HCT116 (cell line): ENCODE measurements at regions not wholly inside any gene's neighbourhood (a gene's known extent, or its start where the extent isn't known, plus 50 kb on each side); places are given as distances from the start of the nearest gene placed in this dataset.

ENCODE experiments used
- ATAC-seq: fragments of 200-7000 bp; cut with Tn5 transposase; 2 replicates; pipeline ENCODE4 v1.9.1; 2020; ENCODE audit warnings: mild to moderate bottlenecking, moderate library complexity
- BruUV-seq: library from RNA; stranded (reverse); fragments of 400-500 nt; replicated peaks from 2 replicates; lab custom pipeline; 2021; lab: Mats Ljungman, UMichigan
- CTCF ChIA-PET: fragments of 300-600 bp; sonication (Branson Sonifier 250); formaldehyde crosslinking; loops from one replicate; lab custom pipeline; 2021; ENCODE audit warnings: antibody characterized with exemption; lab: Charles Lee
- POLR2A ChIA-PET: fragments of 300-600, 350-600 bp; sonication (Branson Sonifier 250); formaldehyde crosslinking; loops from one replicate; lab custom pipeline; 2021; ENCODE audit warnings: antibody characterized with exemption; lab: Charles Lee
- RAD21 ChIA-PET, 2 experiments: fragments of 300-600 bp; sonication (Branson Sonifier 250); formaldehyde crosslinking; loops; one replicate each; lab custom pipeline; 2023; ENCODE audit warnings: low total read pairs in 2 of 2; ENCODE audit not compliant: uncharacterized antibody in 2 of 2, unreplicated experiment in 2 of 2, low non-redundant PET in 1 of 2; lab: Charles Lee
- DNase-seq: peaks from one replicate; pipeline ENCODE4 v3.0.0-alpha.2; 2010; ENCODE audit warnings: low read depth, low spot score
- H2AFZ ChIP-seq: fragments of 200-600 bp; shearing (Covaris generic), sonication (generic); 2 replicates; pipeline ENCODE4 v1.6.1; 2017; ENCODE audit warnings: low read depth, mixed run types, mixed read lengths, antibody characterized with exemption, low read length; ENCODE audit not compliant: poor library complexity, severe bottlenecking
- H3K27ac ChIP-seq: 2 replicates; pipeline ENCODE4 v1.5.1; 2012; ENCODE audit warnings: low read depth, low read length
- H3K27me3 ChIP-seq: fragments of 200-600 bp; sonication (generic); 2 replicates; pipeline ENCODE4 v1.6.1; 2016; ENCODE audit warnings: mixed run types, low read length, mixed read lengths; ENCODE audit not compliant: insufficient read depth
- H3K36me3 ChIP-seq, 2 experiments: fragments of 200-500 bp in 1 of 2; fragments of 200-600 bp in 1 of 2; sonication (Bioruptor generic) in 1 of 2; sonication (generic) in 1 of 2; 2 replicates each; pipeline versions ENCODE4 v1.5.1 to v1.6.1; 2014 to 2016; ENCODE audit warnings: low read length in 2 of 2, inconsistent platforms in 1 of 2, mixed read lengths in 1 of 2, mixed run types in 1 of 2; ENCODE audit not compliant: insufficient read depth in 2 of 2, control insufficient read depth in 1 of 2
- H3K4me1 ChIP-seq, 2 experiments: fragments of 200-600 bp in 1 of 2; sonication (generic) in 1 of 2; 2 replicates each; pipeline versions ENCODE4 v1.5.1 to v1.6.1; 2012 to 2017; ENCODE audit warnings: low read length in 2 of 2, inconsistent platforms in 1 of 2, mild to moderate bottlenecking in 1 of 2, mixed read lengths in 1 of 2, mixed run types in 1 of 2, moderate library complexity in 1 of 2; ENCODE audit not compliant: insufficient read depth in 2 of 2, control insufficient read depth in 1 of 2
- H3K4me2 ChIP-seq: fragments of 200-600 bp; sonication (generic); 2 replicates; pipeline ENCODE4 v1.6.1; 2017; ENCODE audit warnings: mixed run types, low read length, mixed read lengths
- H3K4me3 ChIP-seq, 2 experiments: fragments of 200-600 bp in 1 of 2; sonication (generic) in 1 of 2; replicated peaks in 1 of 2; 2 replicates each; pipeline ENCODE4 v1.5.1; 2011 to 2016; ENCODE audit warnings: low read length in 2 of 2, control low read depth in 1 of 2, low read depth in 1 of 2, mild to moderate bottlenecking in 1 of 2, mixed read lengths in 1 of 2, mixed run types in 1 of 2
- H3K79me2 ChIP-seq: fragments of 200-600 bp; sonication (generic); 2 replicates; pipeline ENCODE4 v1.6.1; 2017; ENCODE audit warnings: mild to moderate bottlenecking, mixed run types, low read length, moderate library complexity, mixed read lengths; ENCODE audit not compliant: insufficient read depth
- H3K9ac ChIP-seq: fragments of 200-600 bp; sonication (generic); 2 replicates; pipeline ENCODE4 v1.6.1; 2016; ENCODE audit warnings: low read length, mixed read lengths
- H3K9me2 ChIP-seq: fragments of 200-600 bp; sonication (generic), shearing (Covaris generic); 2 replicates; pipeline ENCODE4 v1.6.1; 2017; ENCODE audit warnings: mixed run types, mild to moderate bottlenecking, moderate library complexity; ENCODE audit not compliant: insufficient read depth
- H3K9me3 ChIP-seq, 2 experiments: fragments of 200-500 bp in 1 of 2; fragments of 200-600 bp in 1 of 2; sonication (Bioruptor generic) in 1 of 2; sonication (generic) in 1 of 2; 2 replicates each; pipeline ENCODE4 v1.6.1; 2014 to 2017; ENCODE audit warnings: low read length in 2 of 2, mixed read lengths in 2 of 2, inconsistent platforms in 1 of 2, low read depth in 1 of 2, mild to moderate bottlenecking in 1 of 2, mixed run types in 1 of 2, moderate library complexity in 1 of 2; ENCODE audit not compliant: control insufficient read depth in 1 of 2, insufficient read depth in 1 of 2
- H4K20me1 ChIP-seq: fragments of 200-600 bp; sonication (generic), shearing (Covaris generic); 2 replicates; pipeline ENCODE4 v1.6.1; 2017; ENCODE audit warnings: mixed run types, mild to moderate bottlenecking, moderate library complexity; ENCODE audit not compliant: insufficient read depth
- CBX3 ChIP-seq: IDR thresholded peaks from 2 replicates; pipeline ENCODE4 v1.6.1; 2012; ENCODE audit warnings: low read depth
- CEBPB ChIP-seq: IDR thresholded peaks from 2 replicates; pipeline ENCODE4 v1.6.1; 2012; ENCODE audit warnings: low read depth
- CTCF ChIP-seq, 3 experiments: fragments of 200-600 bp in 1 of 3; sonication (generic) in 1 of 3; IDR thresholded peaks in 2 of 3; conservative IDR thresholded peaks in 1 of 3; 2 replicates each; pipeline ENCODE4 v1.5.1; 2012 to 2017; ENCODE audit warnings: low read depth in 2 of 3, low read length in 2 of 3, antibody characterized with exemption in 1 of 3, borderline replicate concordance in 1 of 3, control low read depth in 1 of 3, mild to moderate bottlenecking in 1 of 3, mixed read lengths in 1 of 3, mixed run types in 1 of 3, moderate library complexity in 1 of 3; ENCODE audit not compliant: insufficient read depth in 1 of 3
- EGR1 ChIP-seq: IDR thresholded peaks from 2 replicates; pipeline ENCODE4 v1.6.1; 2012; ENCODE audit warnings: low read depth
- ELF1 ChIP-seq: IDR thresholded peaks from 2 replicates; pipeline ENCODE4 v1.6.1; 2012; ENCODE audit warnings: low read depth, borderline replicate concordance
- EZH2 ChIP-seq: fragments of 200-600 bp; sonication (generic); IDR thresholded peaks from 2 replicates; pipeline ENCODE4 v1.6.1; 2017; ENCODE audit warnings: antibody characterized with exemption, mixed run types
- EZH2phosphoT487 ChIP-seq: fragments of 200-600 bp; IDR thresholded peaks from 2 replicates; pipeline ENCODE4 v1.6.1; 2018; ENCODE audit warnings: antibody characterized with exemption, borderline replicate concordance
- FOSL1 ChIP-seq: IDR thresholded peaks from 2 replicates; pipeline ENCODE4 v1.6.1; 2012; ENCODE audit warnings: low read depth
- MAX ChIP-seq: IDR thresholded peaks from 2 replicates; pipeline ENCODE4 v1.6.1; 2012
- POLR2A ChIP-seq: IDR thresholded peaks from 2 replicates; pipeline ENCODE4 v1.7.0; 2011; ENCODE audit warnings: borderline replicate concordance; ENCODE audit not compliant: insufficient read depth, insufficient read length; ENCODE audit errors: extremely low read depth
- POLR2AphosphoS5 ChIP-seq: IDR thresholded peaks from 2 replicates; pipeline ENCODE4 v1.6.1; 2011; ENCODE audit warnings: mild to moderate bottlenecking, low read depth, low read length, moderate library complexity
- RAD21 ChIP-seq: IDR thresholded peaks from 2 replicates; pipeline ENCODE4 v1.6.1; 2012; ENCODE audit warnings: low read depth, mild to moderate bottlenecking
- SIN3A ChIP-seq: IDR thresholded peaks from 2 replicates; pipeline ENCODE4 v1.6.1; 2012; ENCODE audit warnings: low read depth
- SP1 ChIP-seq: IDR thresholded peaks from 2 replicates; pipeline ENCODE4 v1.6.1; 2012; ENCODE audit warnings: low read depth
- SRF ChIP-seq: IDR thresholded peaks from 2 replicates; pipeline ENCODE4 v1.6.1; 2012; ENCODE audit warnings: low read depth
- TCF7L2 ChIP-seq: IDR thresholded peaks from 2 replicates; pipeline ENCODE4 v1.7.0; 2011; ENCODE audit warnings: borderline replicate concordance, inconsistent platforms; ENCODE audit not compliant: insufficient read depth, insufficient read length; ENCODE audit errors: extremely low read depth
- ZBTB33 ChIP-seq: IDR thresholded peaks from 2 replicates; pipeline ENCODE4 v1.6.1; 2011; ENCODE audit warnings: mild to moderate bottlenecking, low read length, moderate library complexity; ENCODE audit not compliant: insufficient replicate concordance; ENCODE audit errors: extremely low read depth
- ZFX ChIP-seq: fragments of 450-650 bp; IDR thresholded peaks from 2 replicates; pipeline ENCODE4 v1.6.1; 2017
- ZNF274 ChIP-seq: fragments of 200-500 bp; sonication (Bioruptor generic); IDR thresholded peaks from 2 replicates; pipeline ENCODE4 v1.6.1; 2014; ENCODE audit warnings: mild to moderate bottlenecking, low read depth, low read length, inconsistent platforms
- intact Hi-C: fragments of 100-400 bp; cut with micrococcal nuclease; formaldehyde crosslinking; loops from 2 replicates; pipeline ENCODE4 v1.10.0; 2022
- TF ChIP-seq, protein P1 (sequence below): IDR thresholded peaks from 2 replicates; pipeline ENCODE4 v1.6.1; 2012

DNA sequence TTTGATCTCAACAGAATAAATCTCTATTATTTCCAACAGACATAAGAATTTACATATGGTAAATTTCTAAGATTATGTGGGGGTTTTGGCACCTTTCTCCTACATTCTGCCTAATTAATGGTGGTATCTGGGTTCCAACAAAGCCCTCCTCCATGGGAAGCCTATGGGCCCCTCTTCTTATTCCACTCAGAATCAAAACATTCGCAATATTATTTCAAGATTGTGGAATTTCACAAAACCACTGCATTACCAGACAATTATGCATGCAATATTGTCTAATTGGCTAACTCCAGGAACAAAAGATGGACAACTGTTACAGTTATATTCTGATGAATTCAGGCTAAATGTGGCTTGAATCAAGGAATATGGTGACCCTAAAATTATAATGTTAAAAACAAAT is 434.0 kb downstream of the NFIB start:
- DNase-seq (no peak), ATAC-seq (no peak)
- Histone ChIP-seq H3K4me1 (no peaks in the 10 kb centered on the region), H3K27me3 (no peaks in the 10 kb centered on the region), H3K4me3 (no peak overlapping the region), H3K79me2 (no peaks in the 10 kb centered on the region), H3K9me2 (no peaks in the 10 kb centered on the region), H3K9ac (no peak overlapping the region), H3K9me3 (peaks cover 0 to 5% of the 10 kb centered on the region in 2 experiments; a peak in 1 of 4 replicates), H3K4me2 (no peak overlapping the region), H3K27ac (no peak overlapping the region), H3K36me3 (no peaks in the 10 kb centered on the region), H2AFZ (no peak overlapping the region), H4K20me1 (no peaks in the 10 kb centered on the region)
- ChIA-PET RAD21 (no interaction called here), CTCF (no interaction called here), POLR2A (no interaction called here)
- no TSS peak for BruUV-seq
- intact Hi-C loops, result no loop called here
- TF ChIP-seq MAX, result no peak
- TF ChIP-seq, protein P1, sequence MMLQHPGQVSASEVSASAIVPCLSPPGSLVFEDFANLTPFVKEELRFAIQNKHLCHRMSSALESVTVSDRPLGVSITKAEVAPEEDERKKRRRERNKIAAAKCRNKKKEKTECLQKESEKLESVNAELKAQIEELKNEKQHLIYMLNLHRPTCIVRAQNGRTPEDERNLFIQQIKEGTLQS, result no peak
- TF ChIP-seq ZBTB33, result no peak
- no peak for TF ChIP-seq RAD21
- TF ChIP-seq POLR2A, result no peak
- TF ChIP-seq TCF7L2, result no peak
- TF ChIP-seq CTCF (IDR thresholded peaks at IDR 0.05 in 2 of 3, conservative IDR thresholded peaks at IDR 0.05 in 1 of 3; ENCODE audit: borderline replicate concordance in 1 of 3, insufficient read depth in 1 of 3, low read depth in 2 of 3, low read length in 2 of 3), result no peak
- TF ChIP-seq EZH2, result no peak
- TF ChIP-seq ZNF274, result no peak
- TF ChIP-seq CEBPB, result no peak
- no peak for TF ChIP-seq EGR1
- no peak for TF ChIP-seq SRF
- TF ChIP-seq CBX3, result no peak
- no peak for TF ChIP-seq POLR2AphosphoS5
- TF ChIP-seq ELF1, result no peak
- TF ChIP-seq SIN3A, result no peak
- TF ChIP-seq SP1, result no peak
- TF ChIP-seq FOSL1, result no peak
- TF ChIP-seq EZH2phosphoT487, result no peak
- no peak for TF ChIP-seq ZFX
